Spleen (tissue), 11 donors: ENCODE measurements at regions not wholly inside any gene's neighbourhood (a gene's known extent, or its start where the extent isn't known, plus 50 kb on each side); places are given as distances from the start of the nearest gene placed in this dataset.
"Not testable (repeated sequence)": the region's sequence is repeated elsewhere in the genome, so short reads cannot be mapped to it uniquely, and the experiment has no call there.

Experiments used
- DNase-seq: peaks from one replicate; pipeline ENCODE4 v3.0.0-alpha.2; 2020
- H3K27ac ChIP-seq, 8 donors: fragments of 200-600 bp; sonication (generic) in 7 of 8; 1 replicate in 4 of 8; 2 replicates in 4 of 8; pipeline versions ENCODE4 v1.5.0 to v1.8.0; 2016 to 2021; ENCODE audit warnings: inconsistent platforms in 4 of 8, mild to moderate bottlenecking in 4 of 8, moderate library complexity in 1 of 8
- H3K27me3 ChIP-seq, 7 donors: fragments of 200-600 bp; sonication (generic) in 6 of 7; replicated peaks in 1 of 7; 1 replicate in 4 of 7; 2 replicates in 3 of 7; pipeline versions ENCODE4 v1.5.0 to v1.8.0; 2016 to 2021; ENCODE audit warnings: inconsistent platforms in 3 of 7, mild to moderate bottlenecking in 1 of 7
- H3K36me3 ChIP-seq, 6 donors: fragments of 200-600 bp; sonication (generic) in 5 of 6; 1 replicate in 4 of 6; 2 replicates in 2 of 6; pipeline versions ENCODE4 v1.5.0 to v1.8.0; 2016 to 2021; ENCODE audit warnings: inconsistent platforms in 2 of 6
- H3K4me1 ChIP-seq, 6 donors: fragments of 200-600 bp; sonication (generic) in 5 of 6; 1 replicate in 3 of 6; 2 replicates in 3 of 6; pipeline versions ENCODE4 v1.5.0 to v1.8.0; 2016 to 2021; ENCODE audit warnings: inconsistent platforms in 3 of 6
- H3K4me3 ChIP-seq, 8 donors: fragments of 200-600 bp; sonication (generic) in 7 of 8; 1 replicate in 4 of 8; 2 replicates in 4 of 8; pipeline versions ENCODE4 v1.5.0 to v1.8.0; 2016 to 2021; ENCODE audit warnings: inconsistent platforms in 4 of 8, mild to moderate bottlenecking in 4 of 8, moderate library complexity in 2 of 8
- H3K9me3 ChIP-seq, 8 donors: fragments of 200-600 bp; sonication (generic) in 7 of 8; 1 replicate in 4 of 8; 2 replicates in 4 of 8; pipeline versions ENCODE4 v1.5.0 to v1.8.0; 2016 to 2021; ENCODE audit warnings: inconsistent platforms in 4 of 8
- POLR2A ChIP-seq, 3 donors: fragments of 450-650 bp; IDR thresholded peaks; one replicate each; pipeline ENCODE4 v1.5.1; 2017; ENCODE audit warnings: antibody characterized with exemption in 3 of 3, mild to moderate bottlenecking in 1 of 3
- POLR2AphosphoS5 ChIP-seq, 3 donors: sonication (generic); formaldehyde crosslinking; IDR thresholded peaks; one replicate each; pipeline ENCODE4 v1.5.1; 2017; ENCODE audit warnings: antibody characterized with exemption in 3 of 3
- WGBS, 5 donors: extraction: QIAGEN DNeasy Blood & Tissue Kit in 3 of 5; methylation state at CpG; one replicate each; pipeline versions ENCODE4 v1.1.5 to v1.1.7; 2013 to 2018; 5-methylcytosine and 5-hydroxymethylcytosine counted together
- intact Hi-C: fragments of 100-400 bp; cut with DNase I; formaldehyde crosslinking; loops from one replicate; pipeline ENCODE4 v1.15.0; 2023; ENCODE audit warnings: low total_unique reads
- TF ChIP-seq, protein P1 (sequence below), 11 experiments: fragments of 200-600 bp in 7 of 11; fragments of 450-650 bp in 4 of 11; sonication (generic) in 4 of 11; IDR thresholded peaks in 8 of 11; conservative IDR thresholded peaks in 3 of 11; 1 replicate in 7 of 11; 2 replicates in 4 of 11; pipeline versions ENCODE4 v1.4.0 to v1.8.0; 2016 to 2021; ENCODE audit warnings: antibody characterized with exemption in 11 of 11, inconsistent platforms in 4 of 11, mild to moderate bottlenecking in 1 of 11
- donor health status: healthy with polysubstance abuse.
- donor health status: DM: no; HTN: no; CAD: no; lungs with moderate emphysema.
- donor health status: DM: no; HTN: no; CAD: no.
- donor health status: Bipolar disorder and iron deficiency.
- donor health status: healthy.
- donor health status: DM: no; HTN: no; CAD: no.
- donor health status: DM: yes; HTN: yes; CAD: no.

DNA sequence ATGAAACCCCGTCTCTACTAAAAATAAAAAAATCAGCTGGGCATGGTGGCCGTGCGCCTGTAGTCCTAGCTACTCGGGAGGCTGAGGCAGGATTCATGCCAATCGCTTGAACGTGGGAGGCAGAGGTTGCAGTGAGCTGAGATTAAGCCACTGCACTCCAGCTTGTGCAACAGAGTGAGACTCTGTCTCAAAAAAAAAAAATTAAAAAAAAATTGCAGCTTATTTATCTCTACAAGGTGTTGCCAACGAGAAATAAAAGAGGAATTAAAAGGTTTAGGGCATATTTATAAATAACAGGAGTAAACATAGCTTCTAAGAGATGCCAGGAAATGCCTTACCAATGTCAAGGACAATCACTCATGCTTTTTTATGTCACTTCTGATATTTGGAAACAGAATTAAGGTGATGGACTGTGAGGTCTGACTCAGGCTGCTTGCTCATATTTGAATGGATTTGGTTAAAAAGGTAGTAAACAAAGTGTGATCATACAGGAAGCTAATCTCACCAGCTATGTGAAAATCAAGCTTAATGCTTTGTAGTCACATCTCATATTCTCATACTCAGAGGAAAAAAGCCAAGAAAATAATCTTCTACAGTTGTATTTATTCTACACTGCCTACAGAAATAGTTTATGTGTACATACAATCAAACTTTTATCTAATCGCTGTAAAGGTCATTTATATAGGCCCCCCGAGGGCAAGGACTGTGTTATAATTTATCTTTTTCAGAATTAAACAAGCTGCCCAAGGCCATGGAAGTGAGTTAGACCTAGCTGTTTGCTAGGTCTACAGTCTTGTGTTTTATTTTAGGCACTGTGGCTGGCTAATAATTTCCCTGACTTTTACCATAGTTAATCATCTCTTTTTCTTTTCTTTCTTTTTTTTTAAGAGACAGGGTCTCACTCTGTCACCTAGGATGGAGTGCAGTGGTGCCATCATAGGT is 61.1 kb upstream of the RBMX start:
- TF ChIP-seq POLR2A (IDR thresholded peaks at IDR 0.05) (no peak), POLR2AphosphoS5 (IDR thresholded peaks at IDR 0.05) (no peak)
- TF ChIP-seq, protein P1, sequence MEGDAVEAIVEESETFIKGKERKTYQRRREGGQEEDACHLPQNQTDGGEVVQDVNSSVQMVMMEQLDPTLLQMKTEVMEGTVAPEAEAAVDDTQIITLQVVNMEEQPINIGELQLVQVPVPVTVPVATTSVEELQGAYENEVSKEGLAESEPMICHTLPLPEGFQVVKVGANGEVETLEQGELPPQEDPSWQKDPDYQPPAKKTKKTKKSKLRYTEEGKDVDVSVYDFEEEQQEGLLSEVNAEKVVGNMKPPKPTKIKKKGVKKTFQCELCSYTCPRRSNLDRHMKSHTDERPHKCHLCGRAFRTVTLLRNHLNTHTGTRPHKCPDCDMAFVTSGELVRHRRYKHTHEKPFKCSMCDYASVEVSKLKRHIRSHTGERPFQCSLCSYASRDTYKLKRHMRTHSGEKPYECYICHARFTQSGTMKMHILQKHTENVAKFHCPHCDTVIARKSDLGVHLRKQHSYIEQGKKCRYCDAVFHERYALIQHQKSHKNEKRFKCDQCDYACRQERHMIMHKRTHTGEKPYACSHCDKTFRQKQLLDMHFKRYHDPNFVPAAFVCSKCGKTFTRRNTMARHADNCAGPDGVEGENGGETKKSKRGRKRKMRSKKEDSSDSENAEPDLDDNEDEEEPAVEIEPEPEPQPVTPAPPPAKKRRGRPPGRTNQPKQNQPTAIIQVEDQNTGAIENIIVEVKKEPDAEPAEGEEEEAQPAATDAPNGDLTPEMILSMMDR (IDR thresholded peaks at IDR 0.05 in 8 of 11, conservative IDR thresholded peaks at IDR 0.05 in 3 of 11) = no peak
- WGBS, 5 donors = 73 to 91% (median 83%) methylated on average over 9 of the region's 9 CpGs
- H3K36me3 ChIP-seq = no peaks in the 10 kb centered on the region
- intact Hi-C loops = no loop called here
- H3K27me3 ChIP-seq = no peaks in the 10 kb centered on the region
- no peaks in the 10 kb centered on the region for H3K9me3 ChIP-seq
- no peak overlapping the region for H3K27ac ChIP-seq
- no peak for DNase-seq
- no peaks in the 10 kb centered on the region for H3K4me1 ChIP-seq
- no peak overlapping the region for H3K4me3 ChIP-seq

DNA sequence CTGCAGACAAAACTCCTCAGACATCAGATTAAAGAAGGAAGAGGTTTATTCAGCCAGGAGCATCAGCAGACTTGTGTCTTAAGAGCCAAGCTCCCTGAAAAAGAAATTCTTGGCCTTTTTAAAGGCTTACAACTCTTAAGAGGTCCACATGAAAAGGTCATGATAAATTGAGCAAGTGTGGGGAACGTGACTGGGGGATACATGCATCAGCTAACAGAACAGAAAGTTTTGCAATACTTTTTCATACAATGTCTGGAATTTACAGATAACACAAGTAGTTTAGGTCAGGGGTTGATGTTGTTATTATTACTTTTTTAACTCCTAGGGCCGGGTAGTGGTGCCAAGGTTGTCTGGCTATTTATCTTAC is 55.6 kb upstream of the RBMX start:
- TF ChIP-seq, protein P1 (IDR thresholded peaks at IDR 0.05 in 8 of 11, conservative IDR thresholded peaks at IDR 0.05 in 3 of 11) = no peak
- TF ChIP-seq POLR2A (IDR thresholded peaks at IDR 0.05) = no peak
- no peak for TF ChIP-seq POLR2AphosphoS5 (IDR thresholded peaks at IDR 0.05)
- Histone ChIP-seq H3K4me3 (no peak overlapping the region), H3K36me3 (no peaks in the 10 kb centered on the region), H3K27me3 (no peaks in the 10 kb centered on the region), H3K4me1 (no peaks in the 10 kb centered on the region), H3K27ac (peak overlapping the region in 4 of 8 donors; percentile 15 to 63 (median 42)), H3K9me3 (no peaks in the 10 kb centered on the region)
- 51 to 77% (median 60%) methylated on average over 2 of the region's 2 CpGs for WGBS, 5 donors
- intact Hi-C loops = no loop called here
- DNase-seq = no peak

DNA sequence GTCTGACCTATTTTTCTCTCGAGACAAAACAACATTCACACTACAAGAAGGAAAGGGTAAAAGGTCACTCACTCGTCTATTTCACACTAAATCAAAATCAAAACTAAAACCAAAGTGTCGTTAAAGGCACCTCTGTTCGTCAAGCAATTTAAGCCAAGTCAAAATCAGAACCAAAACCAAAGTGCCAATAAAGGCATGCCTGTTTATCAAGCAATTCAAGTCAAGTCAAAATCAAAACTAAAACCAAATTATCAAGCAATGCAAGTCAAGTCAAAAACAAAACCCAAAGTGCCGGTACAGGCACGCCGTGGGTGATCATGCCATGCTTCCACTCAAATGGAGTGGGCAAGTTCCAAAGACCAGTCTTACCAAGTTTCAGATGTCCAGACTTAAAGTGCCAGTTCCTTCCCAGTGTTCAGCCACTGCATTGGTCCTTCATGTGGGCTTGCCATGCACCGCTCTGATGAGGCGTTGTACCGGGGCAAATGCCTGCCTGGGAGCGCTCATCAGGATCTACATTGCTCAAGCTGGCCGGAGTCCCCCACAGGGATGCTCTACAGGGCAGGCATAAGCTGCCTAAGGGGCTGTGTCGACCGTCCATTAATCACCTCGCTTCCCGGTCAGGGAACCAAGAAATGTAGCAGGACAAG is 55.1 kb upstream of the RBMX start:
- 66 to 83% (median 72%) methylated on average over 7 to 16 of the region's 16 CpGs for WGBS, 5 donors

DNA sequence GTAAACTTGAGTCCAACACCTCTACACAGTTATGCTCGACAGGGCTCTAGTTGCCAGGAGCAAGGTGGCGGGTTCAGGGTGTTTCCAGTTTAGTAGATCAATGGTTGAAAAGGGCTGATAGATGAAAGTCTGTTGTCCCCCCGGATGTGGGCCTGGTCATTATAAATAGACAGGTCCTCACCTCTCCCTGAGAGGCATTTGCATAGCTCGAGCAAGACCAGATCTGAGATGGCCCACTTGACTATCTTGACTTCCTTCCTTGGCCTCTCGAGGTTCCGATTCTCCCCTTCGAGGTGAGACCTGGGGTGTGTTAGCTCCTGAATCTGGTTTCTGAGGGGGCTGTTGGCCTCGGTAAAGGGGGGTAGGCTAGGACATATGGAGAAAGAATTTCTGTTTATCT is 54.1 kb upstream of the RBMX start:
- H3K4me3 ChIP-seq, intact Hi-C loops, H3K36me3 ChIP-seq, DNase-seq, H3K4me1 ChIP-seq, H3K27me3 ChIP-seq, H3K27ac ChIP-seq, H3K9me3 ChIP-seq: not testable (repeated sequence)
- 76 to 93% (median 86%) methylated on average over 6 to 8 of the region's 8 CpGs for WGBS, 5 donors

More for the DNA sequence above, 55.1 kb upstream of the RBMX start:
- DNase-seq, H3K27me3 ChIP-seq, intact Hi-C loops, H3K9me3 ChIP-seq, H3K36me3 ChIP-seq, H3K4me1 ChIP-seq: not testable (repeated sequence)
- H3K4me3 ChIP-seq = peak overlapping the region in 1 of 8 donors; percentile 41
- H3K27ac ChIP-seq = peak overlapping the region in 6 of 8 donors; percentile 11 to 63 (median 31)

DNA sequence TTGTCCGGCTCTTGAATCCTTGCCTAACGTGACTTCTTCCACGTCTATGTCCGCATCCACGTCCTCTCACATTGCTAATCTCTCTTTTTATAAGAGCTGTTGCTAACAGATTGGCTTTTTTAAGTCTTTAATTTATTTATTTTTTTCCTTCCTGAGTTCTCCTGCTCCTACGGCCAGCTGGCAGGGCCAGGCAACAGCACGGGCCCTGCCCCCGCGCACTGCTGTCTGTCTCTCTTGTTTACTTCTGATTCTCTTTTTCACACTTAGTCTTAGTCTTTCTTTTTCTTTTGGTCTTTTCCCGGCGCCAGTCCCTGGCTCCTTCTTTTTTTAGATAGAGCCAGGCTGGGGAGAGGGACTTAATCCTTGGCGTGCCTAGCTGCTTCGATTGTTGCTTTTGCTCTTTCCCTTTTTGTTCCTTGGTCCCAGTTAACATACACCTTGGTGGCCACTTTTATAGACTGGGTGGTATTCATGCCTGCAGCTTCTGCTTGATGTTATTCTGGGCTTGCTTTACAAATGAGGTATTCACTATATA is 53.2 kb upstream of the RBMX start:
- no peaks in the 10 kb centered on the region for H3K4me1 ChIP-seq
- no peak for TF ChIP-seq POLR2A (IDR thresholded peaks at IDR 0.05)
- TF ChIP-seq, protein P1 (IDR thresholded peaks at IDR 0.05 in 8 of 11, conservative IDR thresholded peaks at IDR 0.05 in 3 of 11) = no peak
- no peak for DNase-seq
- H3K27me3 ChIP-seq = no peaks in the 10 kb centered on the region
- no peaks in the 10 kb centered on the region for H3K36me3 ChIP-seq
- H3K4me3 ChIP-seq = no peak overlapping the region
- H3K9me3 ChIP-seq = no peaks in the 10 kb centered on the region
- WGBS, 5 donors = 72 to 84% (median 80%) methylated on average over 13 of the region's 13 CpGs
- intact Hi-C loops = no loop called here
- H3K27ac ChIP-seq = peak overlapping the region in 1 of 8 donors; percentile 7
